GM13976 (cell line): ENCODE measurements at regions not wholly inside any gene's neighbourhood (a gene's known extent, or its start where the extent isn't known, plus 50 kb on each side); places are given as distances from the start of the nearest gene placed in this dataset.

Experiments used
- DNase-seq: peaks from one replicate; pipeline ENCODE4 v3.0.0; 2012; ENCODE audit warnings: low spot score
- CTCF ChIP-seq: IDR thresholded peaks from 2 replicates; pipeline ENCODE4 v1.5.1; 2012; ENCODE audit warnings: borderline replicate concordance, mild to moderate bottlenecking; ENCODE audit not compliant: insufficient read depth; ENCODE audit errors: extremely low read depth, missing control alignments, control extremely low read depth
- in situ Hi-C: fragments of 300-500 bp; cut with MboI; formaldehyde crosslinking; loops from one replicate; pipeline ENCODE4 v1.12.0; 2022; ENCODE audit warnings: low sequenced_read_pairs, mixed read lengths, inconsistent platforms; ENCODE audit not compliant: unreplicated experiment

DNA sequence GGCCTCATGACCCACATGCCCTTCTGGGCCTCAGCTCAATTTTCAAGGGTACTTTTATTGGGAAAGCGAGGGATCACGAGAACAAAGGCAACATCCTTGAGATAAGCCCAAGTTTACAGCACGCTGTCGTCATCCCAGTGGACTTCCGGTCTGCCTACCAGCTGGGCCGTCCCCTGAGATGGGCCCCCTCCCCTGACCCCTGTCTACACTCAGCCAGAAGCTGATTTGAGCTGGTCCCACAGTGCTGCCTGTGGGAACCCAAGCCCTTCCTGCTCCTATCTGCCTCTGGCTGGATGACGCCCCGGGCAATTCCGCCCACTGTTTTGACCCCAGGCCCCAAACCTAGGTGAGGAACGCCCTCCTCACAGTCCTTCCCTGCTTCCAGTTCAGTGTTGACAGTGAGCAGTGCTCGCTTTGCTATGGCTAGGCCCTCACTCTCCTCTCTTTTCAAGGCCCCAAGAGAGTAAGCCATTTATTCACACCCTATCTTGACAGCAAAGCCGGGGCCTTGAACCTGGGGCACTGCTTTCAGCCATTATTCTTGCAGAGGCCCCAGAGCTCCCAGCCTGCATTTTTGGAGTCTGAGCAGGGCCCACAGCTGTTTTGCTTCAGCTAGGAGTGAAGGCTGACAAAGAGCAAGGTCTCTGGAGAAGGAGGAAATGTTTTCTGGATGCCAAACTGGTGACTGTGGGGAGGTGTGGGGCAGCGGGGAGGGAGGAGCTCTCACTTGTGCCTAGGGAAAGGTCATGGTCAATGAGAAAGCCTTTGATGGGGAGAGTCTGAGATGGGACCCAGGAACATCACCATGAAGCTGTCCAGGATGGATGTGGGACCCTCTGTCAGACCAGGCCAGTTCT, 164.6 kb upstream of the BCOR start:
- no peak for DNase-seq
- in situ Hi-C loops: no loop called here
- no peak for TF ChIP-seq CTCF

DNA sequence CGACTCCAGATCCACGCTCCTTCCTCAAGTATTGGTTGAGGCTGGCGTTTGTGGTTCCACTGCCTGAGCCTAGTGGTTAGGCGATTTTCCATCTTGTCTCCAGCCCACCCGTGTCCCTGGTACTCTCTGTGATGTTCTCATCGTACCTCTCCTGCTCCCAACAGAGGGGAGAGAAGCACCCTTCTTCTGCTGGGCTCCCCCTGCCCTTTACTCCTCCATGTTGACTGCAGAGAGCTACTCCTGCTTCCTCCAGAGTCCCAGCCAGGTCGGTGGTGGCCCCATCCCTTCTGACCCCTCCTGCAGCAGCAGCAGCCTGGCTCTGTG, 164.0 kb upstream of the BCOR start:
- TF ChIP-seq CTCF: no peak
- DNase-seq: no peak
- in situ Hi-C loops: no loop called here

- no peak for DNase-seq
- TF ChIP-seq CTCF: no peak
- in situ Hi-C loops: no loop called here
Observed at GRCh38 chrX:40260146-40260747, 162.5 kb upstream of the BCOR start.

GRCh38 chrX:40258909-40259308, 161.2 kb upstream of the BCOR start:
- TF ChIP-seq CTCF: no peak
- DNase-seq: no peak
- in situ Hi-C loops: no loop called here

GRCh38 chrX:40253771-40254170, 156.0 kb upstream of the BCOR start:
- DNase-seq: no peak
- in situ Hi-C loops: no loop called here
- TF ChIP-seq CTCF: no peak

GRCh38 chrX:40249582-40249981, 151.8 kb upstream of the BCOR start:
- no peak for DNase-seq
- in situ Hi-C loops: no loop called here
- TF ChIP-seq CTCF: no peak
